Astrocyte of the hippocampus (primary cell): ENCODE measurements at regions not wholly inside any gene's neighbourhood (a gene's known extent, or its start where the extent isn't known, plus 50 kb on each side); places are given as distances from the start of the nearest gene placed in this dataset.
A peak's percentile ranks its signal among the peaks of the same experiment; 100 is the strongest.

Source experiments
- DNase-seq: peaks from one replicate; pipeline ENCODE4 v3.0.0; 2011; ENCODE audit warnings: low read depth, low spot score

- no peak for DNase-seq
Measured at GRCh38 chr18:54020966-54021365, 203.5 kb downstream of the MBD2 start.

DNA sequence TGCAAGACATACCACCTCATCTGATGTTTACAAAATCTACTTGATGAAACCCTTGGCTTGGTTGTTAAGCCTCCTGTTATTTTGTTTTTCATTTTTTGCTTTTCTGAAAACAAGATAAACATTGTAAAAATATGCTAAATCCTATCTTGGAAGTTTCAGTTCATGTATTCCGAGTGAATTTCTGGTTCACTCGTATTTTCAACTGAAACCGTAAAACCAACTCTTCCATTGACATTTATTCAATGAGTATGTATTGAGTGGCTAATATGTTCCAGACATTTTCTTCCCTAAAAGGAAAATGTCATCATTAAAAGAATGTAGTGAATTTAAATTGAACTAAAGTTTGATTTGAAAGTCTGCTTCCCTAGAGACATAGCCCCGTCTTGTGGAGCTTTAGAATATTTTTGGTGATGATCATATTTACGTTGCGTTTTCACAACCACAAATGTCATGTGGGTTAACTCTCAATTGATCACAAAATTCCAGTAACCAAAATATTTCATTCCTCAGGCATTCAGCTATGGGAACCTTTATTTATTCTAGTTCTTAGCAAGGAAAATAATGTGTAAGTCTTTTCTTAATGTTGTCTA lies 204.2 kb downstream of the MBD2 start:
- peak; percentile 8 for DNase-seq

DNA sequence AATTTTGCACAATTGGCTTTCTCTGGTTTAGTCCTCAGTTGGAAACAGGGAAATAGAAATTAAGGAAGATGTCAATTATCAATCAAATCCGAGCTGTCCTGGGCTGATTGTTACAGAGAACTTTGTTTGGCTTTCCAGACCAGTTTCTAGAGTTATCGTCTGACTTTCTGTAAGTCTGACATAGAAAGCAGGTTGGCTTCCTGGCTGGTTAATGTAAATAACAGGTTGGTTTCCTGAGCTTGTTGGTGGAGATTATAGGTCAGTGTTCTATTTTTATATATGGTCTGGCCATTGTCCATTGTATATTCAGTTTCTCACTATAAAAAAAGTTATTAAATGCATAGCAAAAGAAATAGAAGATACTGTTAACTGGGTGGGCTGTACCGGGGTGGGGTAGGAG lies 204.8 kb downstream of the MBD2 start:
- DNase-seq, result no peak

GRCh38 chr18:54013452-54013851 lies 211.0 kb downstream of the MBD2 start:
- no peak for DNase-seq

- peak; percentile 29 for DNase-seq
Measured at GRCh38 chr18:54004828-54005227, 219.6 kb downstream of the MBD2 start.

- DNase-seq, result no peak
Measured at GRCh38 chr18:54003195-54003594, 221.3 kb downstream of the MBD2 start.

DNA sequence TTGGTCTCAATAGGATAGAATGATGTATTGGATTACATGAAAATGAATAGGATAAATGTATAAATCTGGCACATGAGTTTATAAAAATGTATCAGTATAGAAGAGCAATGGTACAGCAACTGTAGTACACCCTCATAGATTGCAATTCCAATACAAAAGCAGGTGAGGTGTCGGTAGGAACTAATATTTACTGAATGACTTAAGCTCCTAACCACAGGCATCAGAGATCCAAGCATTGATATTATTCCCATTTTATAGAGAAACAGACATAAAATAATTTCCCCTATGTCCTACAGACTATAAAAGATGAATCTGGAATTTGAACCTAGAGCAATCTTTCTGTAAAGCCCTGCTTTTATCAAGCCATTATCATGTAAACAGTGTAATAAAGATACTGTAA lies 227.4 kb downstream of the MBD2 start:
- DNase-seq, result no peak

- no peak for DNase-seq
Measured at GRCh38 chr18:53994016-53994415, 230.5 kb downstream of the MBD2 start.

GRCh38 chr18:53991805-53992204 lies 232.7 kb downstream of the MBD2 start:
- DNase-seq, result peak; percentile 56

GRCh38 chr18:53991202-53991601 lies 233.3 kb downstream of the MBD2 start:
- peak; percentile 73 for DNase-seq

GRCh38 chr18:53990485-53990884 lies 234.0 kb downstream of the MBD2 start:
- DNase-seq, result peak; percentile 7

- DNase-seq, result no peak
Measured at GRCh38 chr18:53984021-53984420, 240.4 kb downstream of the MBD2 start.

- peak; percentile 52 for DNase-seq
Measured at GRCh38 chr18:53971331-53971730, 253.1 kb downstream of the MBD2 start.

GRCh38 chr18:53952700-53953099 lies 271.8 kb downstream of the MBD2 start:
- no peak for DNase-seq

- DNase-seq, result no peak
Measured at GRCh38 chr18:53950545-53950944, 273.9 kb downstream of the MBD2 start.

- DNase-seq, result no peak
Measured at GRCh38 chr18:53948991-53949390, 275.5 kb downstream of the MBD2 start.

- peak; percentile 13 for DNase-seq
Measured at GRCh38 chr18:53947092-53947640, 277.3 kb downstream of the MBD2 start.

DNA sequence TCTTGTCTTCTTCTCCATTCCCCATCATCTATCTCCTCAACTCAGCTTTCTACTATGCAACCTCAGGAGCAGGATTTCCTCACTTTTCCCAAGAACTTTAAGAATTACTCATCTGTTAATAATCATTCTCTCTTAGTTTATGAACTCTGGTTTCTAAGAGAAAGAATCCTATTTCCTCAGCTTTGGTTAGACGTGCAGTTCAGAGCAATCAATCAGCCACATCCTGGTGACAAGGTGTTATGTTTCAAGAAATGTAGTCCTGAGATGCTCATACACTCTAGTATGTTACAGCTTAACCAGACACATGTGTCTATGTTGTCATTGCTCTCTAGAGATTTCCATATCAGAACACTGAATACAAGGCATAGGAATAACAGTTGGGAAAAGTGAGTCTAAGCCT lies 277.9 kb downstream of the MBD2 start:
- no peak for DNase-seq

GRCh38 chr18:53944721-53945120 lies 279.7 kb downstream of the MBD2 start:
- no peak for DNase-seq

GRCh38 chr18:53943326-53943860 lies 281.1 kb downstream of the MBD2 start:
- DNase-seq, result peak; percentile 13

GRCh38 chr18:53941601-53942338 lies 282.7 kb downstream of the MBD2 start:
- peak; percentile 15 for DNase-seq

- DNase-seq, result no peak
Measured at GRCh38 chr18:53937037-53937436, 287.4 kb downstream of the MBD2 start.

- no peak for DNase-seq
Measured at GRCh38 chr18:53935803-53936202, 288.7 kb downstream of the MBD2 start.
